PFSK-1 (cell line): ENCODE measurements at regions not wholly inside any gene's neighbourhood (a gene's known extent, or its start where the extent isn't known, plus 50 kb on each side); places are given as distances from the start of the nearest gene placed in this dataset.

Experiments used
- POLR2AphosphoS5 ChIP-seq: IDR thresholded peaks from 2 replicates; pipeline ENCODE4 v1.6.1; 2012; ENCODE audit warnings: low read depth, mild to moderate bottlenecking, control low read depth, low read length, moderate library complexity
- TAF1 ChIP-seq: IDR thresholded peaks from 2 replicates; pipeline ENCODE4 v1.6.1; 2012; ENCODE audit warnings: low read length, control low read depth, borderline replicate concordance; ENCODE audit not compliant: insufficient read depth

DNA sequence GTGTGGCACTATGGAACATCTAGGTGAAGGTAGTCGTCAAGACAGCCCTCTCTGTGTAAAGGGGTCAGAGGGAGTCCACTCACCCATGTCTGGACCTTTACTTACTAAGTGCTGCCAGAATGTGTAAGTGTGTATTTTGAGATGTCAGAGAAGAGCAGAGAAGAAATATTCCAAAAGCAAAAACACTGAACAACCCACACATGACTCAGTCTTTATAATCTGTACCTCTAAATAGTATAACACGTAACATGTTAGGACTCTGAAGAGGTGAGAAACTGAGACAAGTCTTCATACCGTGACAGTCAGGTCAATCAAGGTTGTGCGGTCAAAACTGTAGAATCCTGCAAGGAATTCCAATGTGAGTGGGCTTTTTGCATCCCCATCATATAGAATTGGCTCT, 555.2 kb downstream of the LMO4 start:
- no peak for TF ChIP-seq TAF1
- TF ChIP-seq POLR2AphosphoS5 = no peak
